ENCODE measurements at regions not wholly inside any gene's neighbourhood (a gene's known extent, or its start where the extent isn't known, plus 50 kb on each side); places are given as distances from the start of the nearest gene placed in this dataset.
"Not testable (repeated sequence)": the region's sequence is repeated elsewhere in the genome, so short reads cannot be mapped to it uniquely, and the experiment has no call there.

- DNase-seq = no peak
These were observed 467.6 kb downstream of the RWDD3 start for GRCh38 chr1:95701450-95702173.

- no peak for DNase-seq
These were observed 469.0 kb downstream of the RWDD3 start for GRCh38 chr1:95703046-95703445.

DNA sequence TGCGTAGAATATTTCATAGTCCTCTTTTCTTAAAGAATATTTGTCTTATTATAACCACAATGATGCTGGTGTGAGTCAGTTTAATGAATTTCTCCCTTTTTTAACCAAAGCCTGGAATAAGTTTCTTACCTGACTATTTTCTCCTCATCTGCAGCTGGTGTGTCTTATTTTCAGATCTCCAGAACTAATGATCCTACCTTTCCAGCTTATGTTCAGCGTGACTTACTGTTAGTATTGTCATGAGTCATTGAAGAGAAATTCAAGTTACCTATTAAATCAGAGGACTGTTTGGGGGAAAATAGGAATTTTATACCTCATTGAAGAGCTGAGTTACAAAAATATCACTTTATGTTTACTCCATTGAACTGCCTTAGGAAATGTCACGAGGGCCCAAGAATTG lies 482.1 kb downstream of the RWDD3 start:
- DNase-seq = no peak

- DNase-seq = no peak
These were observed 482.5 kb downstream of the RWDD3 start for GRCh38 chr1:95716550-95716949.

DNA sequence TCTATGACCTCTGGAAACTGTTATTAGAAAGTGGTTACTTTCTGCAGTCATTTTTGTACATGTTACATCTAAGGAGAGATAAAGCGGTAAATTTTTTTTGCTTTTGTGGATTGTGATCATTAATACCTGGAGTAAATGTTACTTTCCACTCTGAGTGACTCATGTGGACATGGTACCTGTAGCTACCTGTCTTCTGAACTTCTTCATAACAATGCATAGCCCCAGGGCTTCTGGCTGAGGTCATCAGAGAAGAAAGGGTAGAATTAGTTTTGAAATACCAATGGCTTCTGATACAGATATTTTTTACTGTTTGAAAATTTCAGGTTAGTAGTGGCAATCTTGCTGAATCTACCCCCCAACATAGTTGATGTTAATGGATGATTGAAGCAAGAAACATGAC lies 489.3 kb downstream of the RWDD3 start:
- no peak for DNase-seq

GRCh38 chr1:95728841-95729240 lies 494.8 kb downstream of the RWDD3 start:
- DNase-seq = no peak

- DNase-seq = no peak
These were observed 497.0 kb downstream of the RWDD3 start for GRCh38 chr1:95730986-95731385.

- DNase-seq = no peak
These were observed 497.5 kb downstream of the RWDD3 start for GRCh38 chr1:95731466-95731865.

DNA sequence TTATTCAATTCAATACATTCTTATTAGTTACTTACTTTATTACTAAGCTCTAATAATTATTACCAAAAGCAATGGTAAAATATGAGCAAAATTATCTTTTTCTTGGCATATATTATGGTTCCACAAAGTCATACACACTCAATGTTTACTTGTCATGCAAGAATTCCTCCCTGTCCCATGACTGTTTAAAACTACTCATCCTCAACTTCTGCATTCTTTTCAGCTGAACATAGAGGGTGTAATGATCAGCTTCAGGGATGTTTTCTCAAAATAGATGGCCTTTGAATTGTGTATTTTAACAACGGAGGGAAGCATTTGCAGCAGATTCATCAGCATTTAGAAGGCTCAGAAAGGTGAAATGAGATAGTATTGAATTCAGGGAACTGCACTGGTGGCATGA lies 499.0 kb downstream of the RWDD3 start:
- no peak for DNase-seq

DNA sequence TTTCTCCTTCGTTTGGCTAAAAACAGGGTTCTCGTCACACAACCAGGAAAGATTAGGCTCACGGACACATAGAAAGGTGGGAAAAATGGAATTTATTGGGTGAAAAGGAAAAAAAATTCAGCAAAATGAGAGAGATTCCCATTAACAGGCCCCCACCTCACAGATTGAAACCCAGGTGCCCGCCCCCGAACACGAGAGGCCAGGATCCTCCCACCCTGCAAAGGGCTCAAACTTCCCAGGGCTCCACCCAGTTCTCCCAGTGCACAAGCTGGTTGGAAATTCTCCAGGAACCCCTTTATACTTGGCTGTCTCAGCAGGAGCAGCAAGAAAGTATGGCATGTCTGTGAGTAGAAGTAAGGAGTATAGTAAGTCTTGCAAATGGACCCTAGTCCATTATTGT lies 499.7 kb downstream of the RWDD3 start:
- no peak for DNase-seq

DNA sequence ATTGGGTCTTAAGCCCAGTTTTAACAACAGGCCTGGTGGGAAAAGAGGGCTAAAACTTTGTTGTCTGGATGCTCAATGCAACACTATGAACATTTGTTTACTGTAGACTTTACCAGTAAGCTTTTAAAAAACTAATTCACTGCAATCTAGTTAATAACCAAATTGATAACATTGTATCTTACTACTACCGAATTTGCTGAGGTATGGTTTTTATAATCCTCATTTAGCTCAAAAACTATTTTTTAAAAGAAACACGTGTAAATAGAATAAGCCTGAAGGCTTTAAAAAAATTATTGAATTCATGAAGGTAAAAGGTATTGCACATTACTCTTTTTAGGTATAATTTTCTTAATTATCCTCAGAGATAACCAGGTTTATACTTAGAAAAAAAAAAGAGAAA lies 500.6 kb downstream of the RWDD3 start:
- DNase-seq = no peak

- no peak for DNase-seq
These were observed 508.6 kb downstream of the RWDD3 start for GRCh38 chr1:95742591-95743089.

DNA sequence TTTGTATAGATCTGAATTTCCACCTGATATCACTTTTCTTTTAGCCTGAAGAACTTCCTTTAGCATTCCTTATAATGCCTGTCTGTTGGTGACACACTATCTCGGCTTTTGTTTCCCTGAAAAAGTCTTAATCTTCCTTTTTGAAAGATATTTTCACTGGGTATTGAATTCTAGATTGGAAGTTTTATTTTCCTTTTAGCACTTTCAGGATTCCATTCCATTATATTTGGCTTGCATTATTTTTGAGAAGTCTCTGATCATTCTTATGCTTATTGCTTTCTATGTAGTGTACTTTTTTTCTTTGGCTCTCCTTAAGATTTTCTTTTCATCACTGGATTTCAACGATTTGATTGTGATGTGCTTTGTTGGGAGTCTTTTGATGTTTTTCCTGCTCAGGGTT lies 510.7 kb downstream of the RWDD3 start:
- DNase-seq = no peak

DNA sequence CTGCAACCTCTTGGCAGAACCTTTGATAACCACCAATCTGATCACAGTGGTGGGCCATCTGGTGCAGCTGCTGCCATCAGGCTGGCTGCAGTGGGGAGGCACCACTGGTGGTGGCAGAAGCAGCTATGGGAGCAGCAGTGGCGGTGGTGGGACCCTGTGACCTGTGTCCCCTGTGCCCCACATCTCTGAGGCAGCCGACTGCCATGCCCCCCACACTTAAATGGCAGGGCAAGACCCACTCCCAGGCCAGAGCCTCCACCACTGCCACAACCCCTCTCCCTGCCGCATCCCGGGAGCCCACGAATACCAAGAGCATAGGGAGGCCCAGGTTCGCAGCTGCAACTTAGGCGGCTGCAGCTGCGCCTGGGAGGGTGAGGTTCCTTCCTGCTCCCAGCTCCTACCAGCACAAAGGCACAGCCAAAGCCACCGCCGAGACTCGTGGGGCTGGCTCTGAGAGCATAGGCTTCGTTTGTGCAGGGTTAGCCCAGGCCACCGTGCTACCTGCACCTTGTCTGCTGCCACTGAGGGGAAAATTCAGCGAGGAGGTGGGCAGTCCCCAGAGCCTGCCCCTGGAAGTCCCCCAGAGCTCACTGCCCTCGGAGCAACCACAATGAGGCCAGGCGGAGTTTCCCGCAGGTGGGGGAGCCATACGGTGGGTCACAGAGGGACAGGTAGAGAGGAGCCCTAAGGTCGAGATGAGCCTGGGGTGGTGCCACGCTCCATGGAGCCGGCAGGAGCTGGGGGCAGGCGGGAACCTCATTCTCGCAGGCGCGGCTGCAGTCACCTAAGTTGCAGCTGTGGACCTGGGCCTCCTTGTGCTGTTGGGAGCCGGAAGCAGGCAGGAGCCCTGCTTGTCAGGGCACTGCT lies 518.7 kb downstream of the RWDD3 start:
- no peak for DNase-seq

DNA sequence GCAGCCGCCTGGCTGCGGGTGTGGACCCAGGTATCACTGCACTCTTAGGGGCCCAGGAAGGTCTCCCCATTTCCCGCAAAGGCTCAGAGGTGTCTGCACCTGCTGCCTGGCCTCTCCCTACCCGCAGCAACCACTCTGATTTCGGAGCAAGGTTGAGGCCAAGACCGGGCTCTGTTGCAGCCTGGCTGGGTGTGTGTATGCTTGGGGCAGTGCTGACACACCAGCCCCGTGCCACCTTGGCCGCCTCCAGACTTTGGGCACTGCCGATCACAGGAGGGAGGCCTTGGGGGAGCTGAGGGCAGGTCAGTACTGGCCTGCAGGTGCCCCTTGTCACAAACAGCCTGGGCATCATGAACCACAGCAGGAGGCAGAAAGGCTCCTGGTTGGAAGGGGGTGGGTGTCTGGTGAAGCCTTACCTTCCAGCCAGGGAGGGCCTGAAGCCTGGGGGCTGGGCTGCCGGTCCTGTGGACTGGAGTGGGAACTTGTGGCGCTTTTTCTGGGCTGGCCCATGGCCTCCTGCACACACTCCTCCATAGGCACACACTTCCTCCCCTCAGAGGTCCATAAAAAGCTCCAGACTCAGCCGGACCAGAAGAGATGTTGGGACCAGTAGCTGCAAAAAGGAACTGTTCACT lies 519.5 kb downstream of the RWDD3 start:
- DNase-seq = no peak

DNA sequence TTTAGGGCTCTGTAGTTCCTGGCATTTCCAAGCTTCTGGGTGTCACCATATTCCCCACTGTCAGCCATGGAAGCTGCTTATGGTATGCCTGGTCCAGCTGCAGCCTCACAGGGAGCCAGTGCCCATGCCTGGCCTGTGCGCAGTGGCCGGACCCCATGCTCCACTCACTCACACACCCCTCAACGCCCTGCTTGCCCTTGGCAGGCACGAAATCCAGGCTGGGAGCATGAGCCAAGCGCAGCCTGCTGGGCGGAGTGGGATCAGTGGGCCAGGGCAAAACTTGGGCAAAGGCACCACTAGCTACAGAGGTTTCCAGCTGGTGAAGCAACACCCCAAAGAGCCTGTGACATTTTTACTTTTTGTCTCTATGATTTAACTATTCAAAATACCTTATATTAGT lies 520.4 kb downstream of the RWDD3 start:
- DNase-seq = no peak

GRCh38 chr1:95766036-95766435 lies 532.0 kb downstream of the RWDD3 start:
- no peak for DNase-seq

GRCh38 chr1:95770581-95770980 lies 536.6 kb downstream of the RWDD3 start:
- DNase-seq = no peak

DNA sequence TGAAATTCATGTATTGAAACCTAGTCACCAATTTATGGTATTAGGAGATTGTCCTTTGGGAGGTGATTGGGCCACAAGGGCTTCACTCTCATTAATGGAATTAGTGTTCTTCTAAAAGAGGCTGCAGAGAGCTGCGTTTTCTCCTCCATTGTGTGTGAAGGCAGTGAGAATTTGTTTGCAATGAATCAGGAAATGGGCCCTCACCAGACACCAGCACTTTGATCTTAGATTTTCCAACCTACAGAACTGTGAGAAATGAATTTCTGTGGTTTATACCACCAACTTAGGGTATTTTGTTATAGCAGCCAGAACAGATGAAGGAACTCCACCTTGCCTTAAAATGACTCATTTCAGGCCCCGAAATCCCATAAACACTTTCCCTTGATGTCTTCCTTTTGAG lies 544.2 kb downstream of the RWDD3 start:
- no peak for DNase-seq

GRCh38 chr1:95780836-95781235 lies 546.8 kb downstream of the RWDD3 start:
- DNase-seq = no peak

DNA sequence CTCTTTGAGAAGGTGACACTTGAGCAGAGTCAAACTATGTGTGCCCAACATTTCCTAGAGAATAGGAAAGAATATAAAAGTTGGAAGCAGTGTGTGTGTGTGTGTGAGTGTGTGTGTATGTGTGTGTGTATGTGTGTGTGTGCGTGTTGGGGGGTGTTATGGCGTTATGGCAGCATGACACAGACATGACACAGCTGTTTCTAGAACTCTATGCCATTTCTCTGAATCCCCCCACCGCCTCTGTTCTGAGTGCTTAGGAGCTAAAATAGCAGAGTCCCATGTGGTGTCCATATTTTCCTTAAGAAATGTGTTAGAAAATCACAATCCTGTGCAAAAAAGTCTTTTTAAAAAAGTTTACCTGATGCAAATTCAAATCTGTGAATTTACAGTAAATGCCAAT lies 556.1 kb downstream of the RWDD3 start:
- DNase-seq = no peak

DNA sequence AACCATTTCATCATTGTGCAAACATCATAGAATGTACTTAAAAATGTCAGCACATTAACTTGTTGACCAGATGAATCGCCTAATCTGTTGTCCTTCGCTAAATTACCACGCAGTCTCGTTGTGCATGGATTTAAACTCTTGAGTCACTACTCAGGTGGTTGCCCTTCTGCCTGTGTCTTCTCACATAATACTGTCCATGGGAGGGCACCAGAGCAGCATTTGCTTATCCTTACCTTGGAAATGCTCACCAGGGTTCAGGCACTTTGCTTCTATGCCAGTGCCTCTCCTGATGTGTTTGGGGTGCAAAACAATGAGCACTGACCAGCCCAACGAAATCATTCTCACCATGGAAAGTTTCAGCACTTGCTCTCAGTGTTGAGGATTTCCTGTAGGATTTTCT lies 559.9 kb downstream of the RWDD3 start:
- no peak for DNase-seq

DNA sequence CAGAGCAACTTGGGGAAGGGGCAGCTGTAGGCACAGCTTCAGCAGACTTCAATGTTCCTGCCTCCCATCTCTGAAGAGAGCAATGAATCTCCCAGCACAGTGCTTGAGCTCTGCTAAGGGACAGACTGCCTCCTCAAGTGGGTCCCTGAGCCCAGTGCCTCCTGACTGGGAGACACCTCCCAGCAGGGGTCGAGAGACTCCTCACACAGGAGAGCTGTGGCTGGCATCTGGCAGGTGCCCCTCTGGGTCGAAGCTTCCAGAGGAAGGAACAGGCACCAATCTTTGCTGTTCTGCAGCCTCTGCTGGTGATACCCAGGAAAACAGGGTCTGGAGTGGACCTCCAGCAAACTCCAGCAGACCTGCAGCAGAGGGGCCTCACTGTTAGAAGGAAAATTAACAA lies 563.8 kb downstream of the RWDD3 start:
- not testable (repeated sequence) for DNase-seq

GRCh38 chr1:95806171-95806570 lies 572.2 kb downstream of the RWDD3 start:
- DNase-seq = no peak
